HG02642 (cell line): ENCODE measurements at regions not wholly inside any gene's neighbourhood (a gene's known extent, or its start where the extent isn't known, plus 50 kb on each side); places are given as distances from the start of the nearest gene placed in this dataset.
"Not testable (repeated sequence)": the region's sequence is repeated elsewhere in the genome, so short reads cannot be mapped to it uniquely, and the experiment has no call there.

Experiments
- ATAC-seq: cut with Tn5 transposase; IDR thresholded peaks from one replicate; pipeline ENCODE4 v1.9.1; 2021; ENCODE audit warnings: mild to moderate bottlenecking; ENCODE audit not compliant: unreplicated experiment, poor library complexity

DNA sequence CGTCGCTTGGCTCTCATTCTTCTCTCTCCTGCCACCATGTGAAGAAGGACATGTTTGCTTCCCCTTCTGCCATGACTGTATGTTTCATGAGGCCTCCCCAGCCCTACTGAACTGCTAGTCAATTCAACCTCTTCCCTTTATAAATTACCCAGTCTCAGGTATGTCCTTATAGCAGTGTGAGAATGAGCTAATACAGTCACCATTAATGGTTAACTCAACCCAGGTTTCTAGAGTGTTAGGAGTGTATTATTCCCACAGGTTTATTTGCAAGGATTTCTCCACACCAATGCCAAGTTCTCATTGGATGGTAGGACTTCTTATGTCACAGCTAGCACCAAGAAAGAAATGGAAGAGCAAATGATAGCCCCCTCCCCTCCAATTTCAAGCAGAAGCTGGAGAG lies 71.9 kb downstream of the DYNAP start:
- no peak for ATAC-seq

DNA sequence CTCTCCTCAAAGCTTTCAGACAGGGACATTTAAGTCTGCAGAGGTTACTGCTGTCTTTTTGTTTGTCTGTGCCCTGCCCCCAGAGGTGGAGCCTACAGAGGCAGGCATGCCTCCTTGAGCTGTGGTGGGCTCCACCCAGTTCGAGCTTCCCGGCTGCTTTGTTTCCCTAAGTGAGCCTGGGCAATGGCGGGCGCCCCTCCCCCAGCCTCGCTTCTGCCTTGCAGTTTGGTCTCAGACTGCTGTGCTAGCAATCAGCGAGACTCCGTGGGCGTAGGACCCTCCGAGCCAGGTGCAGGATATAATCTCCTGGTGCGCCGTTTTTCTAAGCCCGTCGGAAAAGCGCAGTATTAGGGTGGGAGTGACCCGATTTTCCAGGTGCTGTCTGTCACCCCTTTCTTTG lies 78.7 kb downstream of the DYNAP start:
- not testable (repeated sequence) for ATAC-seq

DNA sequence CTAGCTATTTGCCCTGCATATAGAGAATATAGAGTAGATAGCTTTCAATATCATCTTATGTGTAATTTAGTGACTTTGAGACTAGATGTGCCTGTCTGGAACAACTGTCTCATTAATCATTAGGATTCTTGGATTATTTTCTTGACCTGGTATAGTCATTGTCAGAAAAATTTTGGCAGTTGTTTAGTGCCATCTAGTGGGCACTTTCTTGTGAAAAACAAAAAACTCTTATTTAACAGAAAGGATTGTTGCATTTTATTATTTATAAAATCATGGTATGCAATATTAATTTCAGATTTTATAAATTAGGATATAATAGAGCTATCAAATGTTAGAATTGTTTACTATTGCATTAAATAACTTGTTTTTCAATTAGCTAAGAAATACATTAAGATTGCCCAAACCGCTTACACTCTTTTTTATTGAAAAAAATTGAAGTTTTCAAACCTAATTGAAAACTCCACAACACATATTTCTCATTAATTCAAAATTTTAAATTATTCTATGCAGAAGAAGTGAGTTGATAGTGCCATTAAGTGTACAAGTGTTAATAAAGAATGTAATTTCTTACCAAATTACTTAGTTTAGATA lies 80.3 kb downstream of the DYNAP start:
- ATAC-seq, result no peak

DNA sequence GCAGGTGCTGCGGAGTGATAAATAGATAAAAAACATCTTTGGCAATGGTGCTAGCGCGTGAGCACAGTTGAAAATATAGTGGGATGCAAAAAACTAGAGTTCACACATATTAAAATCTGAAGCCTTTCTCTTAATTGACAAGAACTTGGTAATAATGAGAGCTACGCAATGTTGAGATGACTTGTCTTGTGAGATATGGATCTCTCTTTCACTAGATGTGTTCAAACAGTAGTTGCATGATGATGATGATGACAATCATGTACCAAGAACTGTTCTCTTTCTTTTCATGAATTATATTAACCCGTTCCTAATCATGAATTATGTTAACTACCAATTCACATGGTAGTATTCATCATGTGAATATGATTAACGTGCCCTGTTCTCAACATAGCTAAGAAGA lies 81.1 kb downstream of the DYNAP start:
- no peak for ATAC-seq

DNA sequence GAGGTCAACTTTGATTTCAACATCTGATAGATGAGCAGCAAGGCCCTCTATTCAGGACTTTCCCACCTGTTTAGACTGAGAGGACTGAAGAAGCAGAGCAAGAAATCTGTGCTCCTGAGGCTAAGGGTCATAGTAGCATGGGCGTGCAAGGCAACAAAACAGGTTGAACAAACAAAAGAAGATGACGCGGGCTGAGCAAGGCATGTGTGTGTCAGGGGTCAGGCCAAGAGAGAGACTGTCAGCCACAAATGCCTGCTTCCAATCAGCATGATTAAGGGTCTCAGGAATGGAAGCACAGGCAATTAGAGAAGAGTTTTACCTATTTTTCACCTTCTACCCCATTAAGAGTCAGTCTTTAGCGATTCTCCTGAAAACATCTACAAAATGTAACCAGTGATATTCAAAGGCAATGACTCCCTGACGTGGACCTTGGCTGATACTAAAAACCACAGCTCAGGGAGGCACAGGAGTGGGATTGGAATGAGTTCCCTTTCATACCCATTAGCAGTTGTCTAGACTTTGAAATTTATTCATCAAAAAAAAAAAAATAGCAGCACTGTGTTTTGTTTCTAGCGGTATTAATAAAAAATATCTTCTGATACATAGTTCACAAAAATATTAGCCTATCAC lies 81.9 kb downstream of the DYNAP start:
- ATAC-seq, result no peak

DNA sequence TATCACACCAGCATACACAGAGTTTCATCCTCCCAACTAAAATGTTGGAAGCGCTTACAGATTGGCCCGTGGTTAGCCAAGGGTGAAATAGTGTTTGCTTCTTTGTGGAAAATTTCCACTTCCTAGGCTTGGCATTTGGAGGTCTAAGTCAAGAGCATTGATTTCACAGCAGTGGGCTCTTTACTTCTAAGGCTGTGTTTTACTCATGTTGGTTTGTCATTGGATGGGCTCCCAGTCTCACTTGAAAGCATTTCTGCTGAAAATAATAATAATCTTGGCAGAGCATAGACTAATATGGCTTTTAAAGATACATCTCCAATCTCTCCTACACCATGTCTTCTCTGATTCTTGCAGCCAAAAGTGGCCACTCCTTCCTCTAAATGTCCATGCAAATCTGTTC lies 82.9 kb downstream of the DYNAP start:
- no peak for ATAC-seq

DNA sequence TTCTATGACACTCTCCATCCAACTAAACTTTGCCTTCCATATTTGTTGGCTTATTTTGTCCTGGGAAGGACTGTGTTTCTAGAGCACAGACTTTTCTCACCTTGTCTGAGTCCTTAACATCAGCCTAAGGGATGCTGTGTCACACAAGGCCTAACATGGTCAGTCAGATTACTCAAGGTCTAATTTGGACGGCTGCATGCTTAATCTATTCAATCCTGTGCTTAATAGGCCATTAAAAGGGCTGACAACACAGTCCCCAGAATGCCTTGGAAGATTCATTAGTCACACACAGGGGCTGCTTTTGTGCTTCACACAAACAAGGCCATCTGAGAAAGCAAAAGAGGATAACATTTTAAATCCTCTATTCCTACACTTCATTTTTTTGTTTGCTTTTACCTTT lies 84.0 kb downstream of the DYNAP start:
- no peak for ATAC-seq

DNA sequence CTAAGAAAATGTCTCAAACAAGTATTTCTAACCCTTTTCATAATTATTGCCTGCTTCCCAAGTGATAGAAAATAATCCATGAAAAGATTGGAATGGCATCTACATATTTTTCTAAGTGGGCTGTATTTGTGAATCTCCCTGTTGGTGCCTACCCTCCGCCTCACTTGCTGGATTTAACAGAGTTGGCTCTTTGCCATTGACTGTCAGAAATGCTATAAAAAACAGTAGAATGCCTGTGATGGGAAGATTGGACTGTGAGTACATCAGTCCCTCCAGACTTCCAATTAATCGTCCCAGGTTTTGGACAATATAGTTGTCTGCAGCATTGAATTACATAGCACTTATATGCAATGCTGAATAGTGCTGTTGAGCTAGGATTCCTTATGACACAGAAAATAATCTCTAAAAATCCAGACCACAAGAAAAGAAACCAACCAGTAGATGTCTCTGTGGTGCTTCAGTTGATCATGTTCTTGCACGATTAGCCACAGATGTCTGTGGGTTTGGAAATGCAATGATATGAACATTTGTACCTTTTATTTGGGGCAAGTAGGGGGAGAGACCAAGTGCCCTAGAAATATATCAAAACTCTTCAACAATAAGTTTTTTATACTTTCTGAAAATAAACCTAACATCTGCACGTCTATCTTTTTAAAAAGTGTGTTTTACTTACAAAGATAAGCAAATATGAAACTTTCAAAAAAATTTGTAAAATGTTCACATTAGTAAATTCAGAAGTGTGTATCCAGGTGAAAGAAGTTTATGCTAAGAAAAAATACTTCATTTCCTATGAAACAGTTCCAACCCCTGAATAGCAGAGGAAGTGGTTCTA lies 88.5 kb downstream of the DYNAP start:
- peak; percentile 48 for ATAC-seq

DNA sequence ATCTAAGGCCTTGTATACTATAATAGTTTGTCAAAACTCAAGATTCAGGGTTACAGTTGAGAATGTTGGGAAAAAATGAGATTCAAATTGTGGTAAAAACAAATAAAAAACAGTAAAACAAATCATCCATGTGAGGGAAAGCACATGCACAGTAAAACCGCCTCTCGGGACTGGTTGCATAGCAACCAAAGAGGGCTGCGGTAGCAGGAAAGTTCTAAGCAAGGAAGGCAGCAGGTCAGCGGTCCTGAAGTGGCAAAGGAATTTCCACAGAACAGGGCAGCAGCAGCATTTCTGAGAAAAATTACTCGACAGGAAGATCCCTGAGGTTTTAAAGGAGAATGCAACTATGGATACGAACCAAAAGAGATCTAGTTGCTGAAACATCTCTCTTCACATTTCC lies 93.7 kb downstream of the DYNAP start:
- ATAC-seq, result no peak

DNA sequence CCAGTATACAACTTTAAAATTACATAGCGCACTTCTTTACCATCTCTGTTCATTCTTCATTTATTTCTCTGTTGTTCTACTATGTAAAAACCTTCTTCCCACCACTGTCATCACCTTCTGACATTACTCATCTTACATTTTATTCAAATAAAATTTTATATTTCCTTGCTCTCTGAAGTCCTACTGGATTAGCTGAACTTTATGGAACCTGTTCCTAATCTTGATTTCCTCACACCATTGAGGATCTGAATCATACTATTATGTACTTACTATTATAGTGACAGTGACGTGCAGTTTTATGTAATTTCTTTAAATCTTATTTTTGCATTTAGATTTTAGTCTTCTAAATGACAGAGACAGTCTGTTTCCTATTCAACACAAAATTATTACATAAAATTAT lies 98.3 kb downstream of the DYNAP start:
- no peak for ATAC-seq

DNA sequence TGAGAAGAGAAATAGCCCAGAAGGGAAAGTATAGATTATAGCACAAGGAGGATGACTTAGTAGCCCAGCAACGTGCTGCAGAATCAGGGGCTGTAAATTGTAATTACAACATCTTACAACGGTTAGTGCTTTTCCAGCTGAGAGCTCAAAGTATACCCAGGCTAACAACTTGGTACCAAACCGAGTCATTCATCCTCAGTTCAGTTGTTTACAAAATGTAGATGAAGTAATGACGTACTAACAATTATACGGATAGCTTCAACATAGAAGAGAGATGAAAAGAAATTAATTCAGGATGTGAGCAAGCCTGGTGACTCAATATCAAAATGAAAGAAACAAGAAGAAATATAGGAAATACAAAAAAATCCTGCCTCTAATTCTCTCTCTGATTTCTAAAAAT lies 99.2 kb downstream of the DYNAP start:
- ATAC-seq, result no peak

DNA sequence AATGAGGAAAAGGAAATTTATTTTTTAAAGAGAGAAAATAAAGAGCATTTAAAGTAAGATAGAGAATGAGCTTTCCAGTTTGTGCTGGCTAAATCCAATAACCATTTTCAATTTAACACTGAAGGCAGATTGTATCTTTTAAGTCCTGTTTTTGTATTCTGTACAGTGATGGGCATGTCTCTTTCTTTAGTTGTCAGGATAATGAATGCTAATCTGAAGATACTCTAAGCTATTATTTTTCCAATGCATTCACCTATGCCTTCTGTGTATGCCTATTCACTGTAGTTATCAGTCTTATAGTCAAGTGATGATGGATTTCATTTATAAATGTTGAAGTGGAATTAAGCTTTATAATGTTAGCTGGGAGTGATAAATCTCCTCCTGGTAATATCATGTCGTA lies 101.4 kb downstream of the DYNAP start:
- no peak for ATAC-seq

DNA sequence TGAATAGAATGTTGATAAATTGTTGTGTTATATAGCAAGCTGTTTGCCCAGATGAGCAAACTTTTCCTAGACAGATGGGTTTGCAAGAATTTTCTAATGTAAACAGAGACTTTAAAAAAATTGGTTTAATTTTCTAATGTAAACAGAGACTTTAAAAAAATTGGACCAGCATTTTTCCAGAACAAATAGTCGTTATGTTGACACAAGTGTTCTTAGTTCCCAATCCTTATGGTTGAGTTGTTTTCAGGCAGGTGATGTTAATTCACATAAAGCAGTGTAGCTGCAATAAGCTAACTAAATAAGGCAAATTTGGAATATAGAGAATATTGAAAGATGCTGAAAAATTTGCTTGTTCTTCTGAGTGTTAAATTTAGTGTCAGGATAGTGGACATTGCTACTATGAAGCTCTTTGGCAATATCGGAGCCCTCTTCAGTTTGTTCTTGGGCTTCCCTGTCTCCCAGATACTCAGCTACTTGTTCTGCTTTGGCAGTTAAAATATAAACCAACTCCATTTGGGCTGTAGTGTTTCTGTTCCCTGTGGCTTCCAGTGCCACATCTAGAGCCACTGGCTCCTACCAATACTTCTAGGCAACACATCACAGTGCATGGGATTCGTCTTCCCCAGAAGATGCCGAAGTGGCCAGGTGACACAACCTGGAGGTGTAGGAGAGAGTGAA lies 105.7 kb downstream of the DYNAP start:
- ATAC-seq, result no peak

DNA sequence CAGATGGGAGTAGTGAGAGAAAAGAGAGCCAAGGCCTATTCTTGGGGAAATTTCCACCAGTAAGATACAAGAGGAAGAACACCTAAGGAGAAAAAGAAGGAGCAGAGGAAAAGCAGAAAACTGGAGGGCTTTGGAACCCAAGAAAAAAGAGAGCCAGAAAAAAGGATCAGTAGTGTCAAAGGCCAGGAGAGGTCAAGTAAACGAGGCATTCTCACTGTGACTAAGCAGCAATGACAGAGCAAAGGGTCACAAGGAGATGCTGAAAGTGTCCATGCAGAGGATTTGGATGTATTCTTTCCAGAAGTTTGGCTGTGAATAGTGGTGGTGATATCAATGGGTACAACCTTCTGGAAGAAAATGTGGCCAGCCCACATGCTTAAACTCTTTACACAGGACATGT lies 109.5 kb downstream of the DYNAP start:
- no peak for ATAC-seq

DNA sequence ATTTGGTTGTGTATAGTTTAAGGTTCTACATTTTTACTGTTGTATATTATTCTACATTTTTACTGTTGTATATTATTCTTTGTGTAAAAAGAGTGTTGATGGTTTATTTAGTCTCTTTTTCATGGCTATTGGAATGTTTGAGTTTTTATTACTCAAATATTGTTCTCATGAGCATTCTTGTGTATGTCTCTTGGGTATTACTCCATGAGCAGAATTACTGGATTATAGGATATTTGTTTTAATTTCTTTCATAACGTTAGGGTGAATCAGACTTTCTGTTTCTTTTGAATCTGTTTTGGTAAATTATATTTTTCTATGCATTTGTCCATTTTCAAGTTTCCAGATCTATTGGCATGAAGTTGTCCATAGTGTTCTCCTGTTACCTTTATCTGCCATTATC lies 111.6 kb downstream of the DYNAP start:
- no peak for ATAC-seq

DNA sequence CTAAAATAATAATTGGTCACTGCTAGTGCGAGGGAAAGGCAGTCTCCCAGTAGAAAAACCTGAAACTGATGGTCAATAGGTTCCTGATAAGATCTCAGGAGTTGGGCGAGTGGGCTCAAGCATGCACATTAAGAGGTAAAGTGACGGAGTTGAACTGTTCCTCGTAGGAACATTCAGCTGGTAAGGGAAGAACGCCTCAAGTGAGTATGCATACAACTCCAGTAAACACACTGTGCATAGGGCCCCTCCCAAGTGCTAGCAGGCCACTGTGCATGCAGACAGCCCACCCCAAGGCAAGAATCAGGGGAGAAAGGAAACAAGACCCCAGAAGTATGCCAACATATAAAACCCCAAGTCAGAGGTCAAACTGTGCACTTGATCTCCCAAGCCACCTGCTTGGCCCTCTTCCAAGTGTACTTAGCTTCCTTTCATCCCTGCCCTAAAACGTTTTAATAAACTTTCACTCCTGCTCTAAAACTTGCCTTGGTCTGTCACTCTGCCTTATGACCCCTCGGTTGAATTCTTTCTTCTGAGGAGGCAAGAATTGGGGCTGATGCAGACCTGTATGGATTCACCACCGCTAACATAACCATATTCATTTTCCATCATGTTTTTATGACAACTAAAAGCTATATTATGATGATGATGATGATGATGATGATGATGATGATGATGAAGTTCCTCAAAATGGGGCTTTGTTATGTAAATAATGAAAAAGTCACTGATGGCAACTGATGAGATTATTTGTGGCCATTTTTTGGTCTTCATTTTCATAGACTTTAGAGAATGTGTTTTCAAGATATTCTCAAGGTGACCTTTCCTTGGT lies 118.0 kb upstream of the RAB27B start:
- ATAC-seq, result no peak

DNA sequence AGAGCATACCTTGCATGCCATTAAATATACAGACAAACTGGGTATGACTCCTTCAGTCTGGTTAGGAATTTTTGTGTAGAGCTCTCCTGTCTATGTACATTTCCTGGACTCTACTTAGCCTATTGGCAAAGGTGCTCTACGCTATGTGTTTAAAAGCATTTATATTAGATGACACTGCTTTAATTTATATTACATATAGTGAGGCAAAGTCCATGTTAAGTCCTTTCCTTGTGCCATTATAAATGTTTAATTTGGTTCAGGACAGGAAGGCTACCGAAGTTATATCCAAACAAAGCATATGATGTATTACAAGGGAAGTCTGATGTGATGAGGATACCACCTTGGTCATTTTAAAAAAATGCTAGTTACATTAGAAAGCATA lies 117.4 kb upstream of the RAB27B start:
- no peak for ATAC-seq

DNA sequence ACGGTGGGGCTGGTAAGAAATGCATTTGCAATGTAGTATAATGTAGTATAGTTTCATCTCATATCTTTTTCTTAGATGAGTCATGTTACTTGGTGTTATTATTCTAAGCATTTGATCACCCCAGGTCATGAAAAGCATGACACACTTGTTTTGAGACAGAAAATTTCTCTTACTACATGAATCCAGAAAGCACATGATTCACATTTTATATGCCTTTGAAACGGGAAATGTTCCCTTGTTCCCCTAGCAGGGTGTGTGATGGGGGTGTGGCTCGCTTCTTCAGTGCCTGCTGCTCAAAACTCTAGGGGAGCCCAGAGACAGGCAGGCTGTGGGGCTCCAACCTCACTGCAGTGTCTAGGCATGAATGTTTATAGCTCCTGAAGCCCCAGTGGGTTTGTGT lies 116.0 kb upstream of the RAB27B start:
- ATAC-seq, result no peak

DNA sequence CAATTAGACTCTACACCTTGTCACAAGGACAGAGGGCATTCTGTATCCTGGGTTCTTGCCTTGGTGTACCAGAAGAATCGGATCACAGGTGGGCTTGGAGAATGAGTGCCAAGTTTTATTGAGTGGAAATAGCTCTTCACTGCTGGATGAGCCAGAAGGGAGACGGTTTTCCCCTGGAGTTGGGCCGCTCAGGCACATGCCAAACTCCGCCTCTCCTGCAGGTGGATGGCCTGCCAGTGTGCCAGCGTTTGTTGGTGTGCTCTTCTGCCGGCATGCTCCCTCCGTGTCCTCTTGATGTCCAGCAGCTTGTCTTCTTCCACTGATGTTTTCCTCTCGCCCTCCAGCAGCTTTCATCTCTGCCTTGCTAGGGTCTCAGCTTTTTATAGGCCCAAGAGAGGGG lies 115.5 kb upstream of the RAB27B start:
- no peak for ATAC-seq

DNA sequence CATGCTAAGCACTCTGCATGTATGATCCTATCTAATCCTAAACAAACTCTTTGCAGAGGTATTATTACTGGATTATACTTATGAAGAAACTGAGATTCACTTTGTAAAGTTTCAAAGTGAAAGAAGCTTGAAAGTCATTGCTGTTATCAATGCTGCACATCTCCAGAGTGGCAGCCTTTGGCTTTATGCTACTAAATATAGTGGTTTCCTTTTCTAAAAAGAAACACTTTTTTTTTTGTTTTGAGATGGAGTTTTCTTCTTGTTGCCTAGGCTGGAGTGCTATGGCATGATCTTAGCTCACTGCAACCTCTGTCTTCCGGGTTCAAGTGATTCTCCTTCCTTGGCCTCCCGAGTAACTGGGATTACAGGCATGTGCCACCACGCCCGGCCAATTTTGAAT lies 114.9 kb upstream of the RAB27B start:
- no peak for ATAC-seq
